ENCODE measurements at regions not wholly inside any gene's neighbourhood (a gene's known extent, or its start where the extent isn't known, plus 50 kb on each side); places are given as distances from the start of the nearest gene placed in this dataset.
"Not testable (repeated sequence)": the region's sequence is repeated elsewhere in the genome, so short reads cannot be mapped to it uniquely, and the experiment has no call there.

GRCh38 chr6:854406-855118 is 161.6 kb upstream of the EXOC2 start:
- Mint-ChIP-seq H3K4me3 (no peak overlapping the region), H3K27me3 (ENCODE audit: low read depth in 3 of 3) (peaks cover 5 to 25% (median 6%) of the 10 kb centered on the region in 3 donors), H3K27ac (no peak overlapping the region), H3K9me3 (peaks cover 0 to 5% (median under 1%) of the 10 kb centered on the region in 6 donors), H3K36me3 (no peaks in the 10 kb centered on the region), H3K4me1 (no peaks in the 10 kb centered on the region)
- DNase-seq: no peak

- H3K27me3 Mint-ChIP-seq (ENCODE audit: low read depth in 3 of 3): peaks cover 5 to 19% (median 14%) of the 10 kb centered on the region in 3 donors
- H3K27ac Mint-ChIP-seq, H3K4me3 Mint-ChIP-seq, H3K4me1 Mint-ChIP-seq, H3K36me3 Mint-ChIP-seq, DNase-seq, H3K9me3 Mint-ChIP-seq: not testable (repeated sequence)
Observed at GRCh38 chr6:852216-852615, 159.3 kb upstream of the EXOC2 start.

- H3K27me3 Mint-ChIP-seq (ENCODE audit: low read depth in 3 of 3): peaks cover 5 to 19% (median 13%) of the 10 kb centered on the region in 3 donors
- no peak overlapping the region for H3K4me3 Mint-ChIP-seq
- H3K36me3 Mint-ChIP-seq: no peaks in the 10 kb centered on the region
- H3K9me3 Mint-ChIP-seq: peaks cover 0 to 5% (median under 1%) of the 10 kb centered on the region in 6 donors
- H3K27ac Mint-ChIP-seq: no peak overlapping the region
- no peak for DNase-seq
- H3K4me1 Mint-ChIP-seq: no peaks in the 10 kb centered on the region
Observed at GRCh38 chr6:849075-849506, 156.2 kb upstream of the EXOC2 start.

- Mint-ChIP-seq H3K4me3 (no peak overlapping the region), H3K4me1 (no peaks in the 10 kb centered on the region), H3K36me3 (no peaks in the 10 kb centered on the region)
Observed at GRCh38 chr6:845566-845965, 152.6 kb upstream of the EXOC2 start.

GRCh38 chr6:845101-845500 is 152.2 kb upstream of the EXOC2 start:
- no peak for DNase-seq
- H3K27ac Mint-ChIP-seq: no peak overlapping the region
- H3K9me3 Mint-ChIP-seq: peaks cover 0 to 2% (median 0%) of the 10 kb centered on the region in 6 donors
- H3K36me3 Mint-ChIP-seq: no peaks in the 10 kb centered on the region
- H3K4me1 Mint-ChIP-seq: no peaks in the 10 kb centered on the region
- H3K4me3 Mint-ChIP-seq: no peak overlapping the region
- H3K27me3 Mint-ChIP-seq (ENCODE audit: low read depth in 3 of 3): peaks cover 3 to 10% (median 10%) of the 10 kb centered on the region in 3 donors

More at GRCh38 chr6:845566-845965, 152.6 kb upstream of the EXOC2 start:
- no peak for DNase-seq
- H3K9me3 Mint-ChIP-seq: peaks cover 0 to 4% (median 0%) of the 10 kb centered on the region in 6 donors
- no peak overlapping the region for H3K27ac Mint-ChIP-seq
- H3K27me3 Mint-ChIP-seq (ENCODE audit: low read depth in 3 of 3): peaks cover 5 to 14% (median 10%) of the 10 kb centered on the region in 3 donors

- no peak overlapping the region for H3K27ac Mint-ChIP-seq
- H3K27me3 Mint-ChIP-seq (ENCODE audit: low read depth in 3 of 3): peaks cover 0 to 8% (median 3%) of the 10 kb centered on the region in 3 donors
- H3K4me3 Mint-ChIP-seq: no peak overlapping the region
- peaks cover 0 to 1% (median 0%) of the 10 kb centered on the region in 6 donors for H3K9me3 Mint-ChIP-seq
- no peaks in the 10 kb centered on the region for H3K4me1 Mint-ChIP-seq
- no peak for DNase-seq
- no peaks in the 10 kb centered on the region for H3K36me3 Mint-ChIP-seq
Observed at GRCh38 chr6:842141-842540, 149.2 kb upstream of the EXOC2 start.

- H3K27me3 Mint-ChIP-seq (ENCODE audit: low read depth in 3 of 3): peaks cover 0 to 8% (median 7%) of the 10 kb centered on the region in 3 donors
- no peak overlapping the region for H3K4me3 Mint-ChIP-seq
- peaks cover 0 to 1% (median under 1%) of the 10 kb centered on the region in 6 donors for H3K9me3 Mint-ChIP-seq
- no peaks in the 10 kb centered on the region for H3K4me1 Mint-ChIP-seq
- H3K27ac Mint-ChIP-seq: no peak overlapping the region
- no peak for DNase-seq
- H3K36me3 Mint-ChIP-seq: no peaks in the 10 kb centered on the region
Observed at GRCh38 chr6:841569-841968, 148.6 kb upstream of the EXOC2 start.

- H3K27ac Mint-ChIP-seq: no peak overlapping the region
- peaks cover 0 to 5% (median 1%) of the 10 kb centered on the region in 6 donors for H3K9me3 Mint-ChIP-seq
- peaks cover 0 to 2% (median 0%) of the 10 kb centered on the region in 3 donors for H3K36me3 Mint-ChIP-seq
- H3K4me1 Mint-ChIP-seq: no peaks in the 10 kb centered on the region
- no peak overlapping the region for H3K4me3 Mint-ChIP-seq
- DNase-seq: no peak
- peaks cover 2 to 10% (median 8%) of the 10 kb centered on the region in 3 donors for H3K27me3 Mint-ChIP-seq (ENCODE audit: low read depth in 3 of 3)
Observed at GRCh38 chr6:839201-839600, 146.3 kb upstream of the EXOC2 start.

GRCh38 chr6:837380-837779 is 144.4 kb upstream of the EXOC2 start:
- H3K27me3 Mint-ChIP-seq (ENCODE audit: low read depth in 3 of 3): peaks cover 5 to 10% (median 8%) of the 10 kb centered on the region in 3 donors
- peaks cover 0 to 4% (median 0%) of the 10 kb centered on the region in 3 donors for H3K36me3 Mint-ChIP-seq
- H3K9me3 Mint-ChIP-seq: peaks cover 0 to 7% (median 1%) of the 10 kb centered on the region in 6 donors
- no peak overlapping the region for H3K4me3 Mint-ChIP-seq
- H3K27ac Mint-ChIP-seq: no peak overlapping the region
- DNase-seq: no peak
- H3K4me1 Mint-ChIP-seq: no peaks in the 10 kb centered on the region

GRCh38 chr6:836276-836853 is 143.4 kb upstream of the EXOC2 start:
- Mint-ChIP-seq H3K4me3 (no peak overlapping the region), H3K27me3 (ENCODE audit: low read depth in 3 of 3) (peaks cover 5 to 10% (median 8%) of the 10 kb centered on the region in 3 donors), H3K27ac (no peak overlapping the region), H3K4me1 (no peaks in the 10 kb centered on the region), H3K36me3 (peaks cover 0 to 4% (median 0%) of the 10 kb centered on the region in 3 donors), H3K9me3 (peaks cover 0 to 8% (median 1%) of the 10 kb centered on the region in 6 donors)
- DNase-seq: no peak

GRCh38 chr6:835476-836160 is 142.7 kb upstream of the EXOC2 start:
- Mint-ChIP-seq H3K4me3 (no peak overlapping the region), H3K4me1 (no peaks in the 10 kb centered on the region), H3K27me3 (ENCODE audit: low read depth in 3 of 3) (peaks cover 5 to 11% (median 8%) of the 10 kb centered on the region in 3 donors), H3K9me3 (peaks cover 0 to 10% (median 2%) of the 10 kb centered on the region in 6 donors), H3K36me3 (peaks cover 0 to 4% (median 0%) of the 10 kb centered on the region in 3 donors), H3K27ac (no peak overlapping the region)
- DNase-seq: no peak

- DNase-seq: no peak
- Mint-ChIP-seq H3K9me3 (peaks cover 0 to 10% (median 4%) of the 10 kb centered on the region in 6 donors), H3K4me1 (no peaks in the 10 kb centered on the region), H3K36me3 (peaks cover 0 to 4% (median 0%) of the 10 kb centered on the region in 3 donors), H3K27ac (no peak overlapping the region), H3K27me3 (ENCODE audit: low read depth in 3 of 3) (peaks cover 5 to 16% (median 11%) of the 10 kb centered on the region in 3 donors), H3K4me3 (no peak overlapping the region)
Observed at GRCh38 chr6:834866-835265, 141.9 kb upstream of the EXOC2 start.

- Mint-ChIP-seq H3K4me1 (no peaks in the 10 kb centered on the region), H3K36me3 (peaks cover 0 to 4% (median 0%) of the 10 kb centered on the region in 3 donors), H3K9me3 (peaks cover 0 to 10% (median 4%) of the 10 kb centered on the region in 6 donors), H3K4me3 (no peak overlapping the region), H3K27ac (peak overlapping the region in 4 of 6 donors; percentile 76 to 84 (median 80)), H3K27me3 (ENCODE audit: low read depth in 3 of 3) (peaks cover 5 to 16% (median 11%) of the 10 kb centered on the region in 3 donors)
- no peak for DNase-seq
Observed at GRCh38 chr6:834190-834589, 141.3 kb upstream of the EXOC2 start.

- H3K4me3 Mint-ChIP-seq, H3K4me1 Mint-ChIP-seq, DNase-seq, H3K36me3 Mint-ChIP-seq, H3K27ac Mint-ChIP-seq: not testable (repeated sequence)
- Mint-ChIP-seq H3K9me3 (peaks cover 0 to 15% (median 3%) of the 10 kb centered on the region in 6 donors), H3K27me3 (ENCODE audit: low read depth in 3 of 3) (peaks cover 7 to 13% (median 8%) of the 10 kb centered on the region in 3 donors)
Observed at GRCh38 chr6:832804-833203, 139.9 kb upstream of the EXOC2 start.

Measured in immature natural killer cell (primary cell).